Fibroblast of mammary gland (primary cell): ENCODE measurements at regions not wholly inside any gene's neighbourhood (a gene's known extent, or its start where the extent isn't known, plus 50 kb on each side); places are given as distances from the start of the nearest gene placed in this dataset.
"Not testable (repeated sequence)": the region's sequence is repeated elsewhere in the genome, so short reads cannot be mapped to it uniquely, and the experiment has no call there.

ENCODE experiments used
- DNase-seq: peaks from one replicate; pipeline ENCODE4 v3.0.0-alpha.2; 2010; ENCODE audit warnings: low read depth
- H3K4me3 ChIP-seq: 2 replicates; pipeline ENCODE4 v1.5.1; 2011; ENCODE audit warnings: low read depth, mild to moderate bottlenecking, low read length, moderate library complexity; ENCODE audit not compliant: control insufficient read depth
- CTCF ChIP-seq: conservative IDR thresholded peaks from 2 replicates; pipeline ENCODE4 v1.5.1; 2011; ENCODE audit warnings: low read depth, low read length, inconsistent platforms; ENCODE audit not compliant: control insufficient read depth, insufficient read depth

- no peak for DNase-seq
- no peak overlapping the region for H3K4me3 ChIP-seq
- TF ChIP-seq CTCF: no peak
Measured at GRCh38 chr3:166607933-166608521, 770.8 kb upstream of the BCHE start.

- TF ChIP-seq CTCF: no peak
- no peak for DNase-seq
- no peak overlapping the region for H3K4me3 ChIP-seq
Measured at GRCh38 chr3:166606988-166607387, 769.8 kb upstream of the BCHE start.

- no peak for TF ChIP-seq CTCF
- H3K4me3 ChIP-seq: no peak overlapping the region
- DNase-seq: no peak
Measured at GRCh38 chr3:166593776-166594175, 756.6 kb upstream of the BCHE start.

- no peak for TF ChIP-seq CTCF
- H3K4me3 ChIP-seq: no peak overlapping the region
- no peak for DNase-seq
Measured at GRCh38 chr3:166582236-166582635, 745.0 kb upstream of the BCHE start.

GRCh38 chr3:166580561-166580960 lies 743.3 kb upstream of the BCHE start:
- DNase-seq: no peak
- no peak for TF ChIP-seq CTCF
- H3K4me3 ChIP-seq: no peak overlapping the region

- DNase-seq: no peak
- no peak overlapping the region for H3K4me3 ChIP-seq
Measured at GRCh38 chr3:166575161-166575560, 737.9 kb upstream of the BCHE start.

GRCh38 chr3:166571686-166572085 lies 734.5 kb upstream of the BCHE start:
- H3K4me3 ChIP-seq, DNase-seq: not testable (repeated sequence)

More at GRCh38 chr3:166575161-166575560, 737.9 kb upstream of the BCHE start:
- TF ChIP-seq CTCF: no peak
